ENCODE measurements at regions not wholly inside any gene's neighbourhood (a gene's known extent, or its start where the extent isn't known, plus 50 kb on each side); places are given as distances from the start of the nearest gene placed in this dataset.

- no peak for TF ChIP-seq POLR2A (IDR thresholded peaks at IDR 0.05)
- TF ChIP-seq, protein P1, sequence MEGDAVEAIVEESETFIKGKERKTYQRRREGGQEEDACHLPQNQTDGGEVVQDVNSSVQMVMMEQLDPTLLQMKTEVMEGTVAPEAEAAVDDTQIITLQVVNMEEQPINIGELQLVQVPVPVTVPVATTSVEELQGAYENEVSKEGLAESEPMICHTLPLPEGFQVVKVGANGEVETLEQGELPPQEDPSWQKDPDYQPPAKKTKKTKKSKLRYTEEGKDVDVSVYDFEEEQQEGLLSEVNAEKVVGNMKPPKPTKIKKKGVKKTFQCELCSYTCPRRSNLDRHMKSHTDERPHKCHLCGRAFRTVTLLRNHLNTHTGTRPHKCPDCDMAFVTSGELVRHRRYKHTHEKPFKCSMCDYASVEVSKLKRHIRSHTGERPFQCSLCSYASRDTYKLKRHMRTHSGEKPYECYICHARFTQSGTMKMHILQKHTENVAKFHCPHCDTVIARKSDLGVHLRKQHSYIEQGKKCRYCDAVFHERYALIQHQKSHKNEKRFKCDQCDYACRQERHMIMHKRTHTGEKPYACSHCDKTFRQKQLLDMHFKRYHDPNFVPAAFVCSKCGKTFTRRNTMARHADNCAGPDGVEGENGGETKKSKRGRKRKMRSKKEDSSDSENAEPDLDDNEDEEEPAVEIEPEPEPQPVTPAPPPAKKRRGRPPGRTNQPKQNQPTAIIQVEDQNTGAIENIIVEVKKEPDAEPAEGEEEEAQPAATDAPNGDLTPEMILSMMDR (IDR thresholded peaks at IDR 0.05), result no peak
Observed at GRCh38 chr4:103928370-103928769, 208.6 kb upstream of the TACR3 start.

Data from Peyer's patch (tissue), 4 donors.